ENCODE measurements at regions not wholly inside any gene's neighbourhood (a gene's known extent, or its start where the extent isn't known, plus 50 kb on each side); places are given as distances from the start of the nearest gene placed in this dataset.
A peak's percentile ranks its signal among the peaks of the same experiment; 100 is the strongest.

DNA sequence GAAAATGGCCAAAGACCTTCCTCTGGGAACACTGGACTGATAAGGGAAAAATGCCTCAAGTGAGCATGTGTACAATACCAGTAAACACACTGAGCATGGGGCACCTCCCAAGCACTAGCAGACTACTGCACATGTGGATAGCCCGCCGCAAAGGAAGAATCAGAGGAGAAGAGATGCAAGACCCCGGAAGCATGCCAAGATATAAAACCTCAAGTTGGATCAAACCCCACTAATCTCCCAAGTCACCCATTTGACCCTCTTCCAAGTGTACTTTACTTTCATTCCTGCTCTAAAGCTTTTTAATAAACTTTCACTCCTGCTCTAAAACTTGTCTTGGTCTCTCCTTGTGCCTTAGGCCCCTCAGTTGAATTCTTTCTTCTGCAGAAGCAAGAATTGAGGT lies 121.1 kb upstream of the PLAAT1 start:
- Mint-ChIP-seq H3K36me3 (ENCODE audit: insufficient read depth, unreplicated experiment) (no peaks in the 10 kb centered on the region), H3K4me3 (ENCODE audit: unreplicated experiment) (no peak overlapping the region), H3K27ac (ENCODE audit: low read depth, unreplicated experiment) (no peak overlapping the region), H3K27me3 (ENCODE audit: insufficient read depth, unreplicated experiment) (peaks cover 88% of the 10 kb centered on the region), H3K4me1 (ENCODE audit: insufficient read depth, unreplicated experiment) (no peaks in the 10 kb centered on the region), H3K9me3 (ENCODE audit: unreplicated experiment) (no peaks in the 10 kb centered on the region)
- intact Hi-C loops (cut with micrococcal nuclease): loop anchor here (5.0 kb wide), 1 partner anchor 43 kb away; no protein-coding TSS in a partner anchor
- POLR2A ChIA-PET: no interaction called here
- DNase-seq (ENCODE audit: unreplicated experiment): no peak
- CTCF ChIA-PET: no interaction called here
- no TSS peak for BruUV-seq (replicated peaks)
- TF ChIP-seq, protein P1, sequence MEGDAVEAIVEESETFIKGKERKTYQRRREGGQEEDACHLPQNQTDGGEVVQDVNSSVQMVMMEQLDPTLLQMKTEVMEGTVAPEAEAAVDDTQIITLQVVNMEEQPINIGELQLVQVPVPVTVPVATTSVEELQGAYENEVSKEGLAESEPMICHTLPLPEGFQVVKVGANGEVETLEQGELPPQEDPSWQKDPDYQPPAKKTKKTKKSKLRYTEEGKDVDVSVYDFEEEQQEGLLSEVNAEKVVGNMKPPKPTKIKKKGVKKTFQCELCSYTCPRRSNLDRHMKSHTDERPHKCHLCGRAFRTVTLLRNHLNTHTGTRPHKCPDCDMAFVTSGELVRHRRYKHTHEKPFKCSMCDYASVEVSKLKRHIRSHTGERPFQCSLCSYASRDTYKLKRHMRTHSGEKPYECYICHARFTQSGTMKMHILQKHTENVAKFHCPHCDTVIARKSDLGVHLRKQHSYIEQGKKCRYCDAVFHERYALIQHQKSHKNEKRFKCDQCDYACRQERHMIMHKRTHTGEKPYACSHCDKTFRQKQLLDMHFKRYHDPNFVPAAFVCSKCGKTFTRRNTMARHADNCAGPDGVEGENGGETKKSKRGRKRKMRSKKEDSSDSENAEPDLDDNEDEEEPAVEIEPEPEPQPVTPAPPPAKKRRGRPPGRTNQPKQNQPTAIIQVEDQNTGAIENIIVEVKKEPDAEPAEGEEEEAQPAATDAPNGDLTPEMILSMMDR (IDR thresholded peaks at IDR 0.05; ENCODE audit: unreplicated experiment): no peak

DNA sequence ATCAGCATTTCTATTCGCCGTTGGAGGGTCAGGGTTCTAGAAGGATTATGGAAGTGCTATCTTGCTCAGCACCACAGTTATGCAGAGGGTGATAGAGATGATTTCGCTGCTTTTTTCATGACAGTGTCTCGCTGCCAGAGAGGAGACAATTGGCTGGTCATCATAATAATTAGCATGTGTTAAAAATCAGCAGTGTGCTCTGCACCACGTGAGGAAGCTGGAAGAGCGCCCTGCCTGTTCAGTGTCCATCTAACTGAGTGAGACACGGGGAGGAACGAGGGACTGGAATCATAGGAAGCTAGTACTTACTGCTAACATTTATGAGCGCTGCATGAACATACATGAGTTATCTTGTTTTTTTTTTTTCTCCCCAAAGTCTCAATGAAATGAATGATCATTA lies 116.2 kb upstream of the PLAAT1 start:
- intact Hi-C loops (cut with micrococcal nuclease): loop anchor here (5.0 kb wide), 2 partner anchors 48 to 308 kb away; no protein-coding TSS in a partner anchor
- no peak for DNase-seq (ENCODE audit: unreplicated experiment)
- BruUV-seq (replicated peaks): no TSS peak
- Mint-ChIP-seq H3K9me3 (ENCODE audit: unreplicated experiment) (no peaks in the 10 kb centered on the region), H3K36me3 (ENCODE audit: insufficient read depth, unreplicated experiment) (no peaks in the 10 kb centered on the region), H3K27me3 (ENCODE audit: insufficient read depth, unreplicated experiment) (peaks cover 91% of the 10 kb centered on the region), H3K4me1 (ENCODE audit: insufficient read depth, unreplicated experiment) (no peaks in the 10 kb centered on the region), H3K27ac (ENCODE audit: low read depth, unreplicated experiment) (no peak overlapping the region), H3K4me3 (ENCODE audit: unreplicated experiment) (no peak overlapping the region)
- POLR2A ChIA-PET: no interaction called here
- CTCF ChIA-PET: interaction anchor here (0.7 kb wide), 1 partner anchor 386 kb away, joined by 3 read pairs; no protein-coding TSS in a partner anchor
- TF ChIP-seq, protein P1 (IDR thresholded peaks at IDR 0.05; ENCODE audit: unreplicated experiment): no peak

DNA sequence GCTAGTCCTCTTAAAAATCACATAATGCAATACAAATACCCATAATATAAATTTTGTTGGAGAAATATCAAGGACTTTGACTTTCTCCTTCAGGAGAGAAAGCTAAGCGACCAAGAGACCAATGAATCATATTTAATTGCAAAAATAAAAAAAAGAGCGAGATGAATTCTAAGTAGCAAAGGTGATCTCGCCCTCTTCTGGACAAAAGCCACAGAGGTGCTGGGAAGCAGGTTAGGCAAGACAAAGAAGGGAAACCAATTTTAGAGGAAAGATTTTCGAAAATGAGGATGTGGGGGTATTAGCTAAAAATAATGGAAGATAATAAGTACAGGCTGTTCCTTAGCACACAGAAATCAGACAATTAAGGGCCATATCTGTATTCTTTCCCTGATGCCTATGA lies 111.4 kb upstream of the PLAAT1 start:
- TF ChIP-seq, protein P1 (IDR thresholded peaks at IDR 0.05; ENCODE audit: unreplicated experiment): no peak
- Mint-ChIP-seq H3K27me3 (ENCODE audit: insufficient read depth, unreplicated experiment) (peaks cover 56% of the 10 kb centered on the region), H3K36me3 (ENCODE audit: insufficient read depth, unreplicated experiment) (no peaks in the 10 kb centered on the region), H3K4me3 (ENCODE audit: unreplicated experiment) (no peak overlapping the region), H3K27ac (ENCODE audit: low read depth, unreplicated experiment) (no peak overlapping the region), H3K9me3 (ENCODE audit: unreplicated experiment) (no peaks in the 10 kb centered on the region), H3K4me1 (ENCODE audit: insufficient read depth, unreplicated experiment) (peaks cover 7% of the 10 kb centered on the region)
- no TSS peak for BruUV-seq (replicated peaks)
- DNase-seq (ENCODE audit: unreplicated experiment): peak; percentile 34
- ChIA-PET POLR2A (interaction anchor here (2.0 kb wide), 1 partner anchor 311 kb away, joined by 6 read pairs; no protein-coding TSS in a partner anchor), CTCF (interaction anchor here (0.6 to 5.1 kb wide), 8 partner anchors 23 to 322 kb away, joined by 3 to 26 read pairs (median 3); no protein-coding TSS in a partner anchor)
- intact Hi-C loops (cut with micrococcal nuclease): loop anchor here (5.0 kb wide), 1 partner anchor 312 kb away; no protein-coding TSS in a partner anchor

DNA sequence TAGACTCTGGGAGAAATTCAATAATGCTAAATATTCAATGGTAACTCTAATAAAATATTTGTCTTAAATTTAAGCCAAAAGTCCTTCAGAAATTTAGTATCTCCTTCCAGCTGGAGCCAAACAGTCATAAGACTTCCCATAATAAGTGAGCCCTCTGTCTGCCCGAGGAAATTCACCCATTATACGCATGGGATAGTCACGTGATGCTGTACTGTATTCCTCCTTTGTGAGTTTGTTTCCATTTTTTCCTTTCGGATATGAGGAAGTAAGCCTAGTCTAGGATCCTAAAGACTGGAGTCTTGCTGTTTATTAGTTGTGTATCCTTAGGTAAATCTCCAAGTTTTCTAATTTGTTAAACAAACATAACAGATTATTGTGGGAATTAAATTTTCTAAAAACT lies 110.4 kb upstream of the PLAAT1 start:
- no peaks in the 10 kb centered on the region for H3K9me3 Mint-ChIP-seq (ENCODE audit: unreplicated experiment)
- TF ChIP-seq, protein P1 (IDR thresholded peaks at IDR 0.05; ENCODE audit: unreplicated experiment): no peak
- intact Hi-C loops (cut with micrococcal nuclease): no loop called here
- no peak overlapping the region for H3K4me3 Mint-ChIP-seq (ENCODE audit: unreplicated experiment)
- no peak for DNase-seq (ENCODE audit: unreplicated experiment)
- no peaks in the 10 kb centered on the region for H3K36me3 Mint-ChIP-seq (ENCODE audit: insufficient read depth, unreplicated experiment)
- CTCF ChIA-PET: interaction anchor here (0.8 to 5.1 kb wide), 2 partner anchors 89 to 317 kb away, joined by 4 to 26 read pairs; no protein-coding TSS in a partner anchor
- H3K27ac Mint-ChIP-seq (ENCODE audit: low read depth, unreplicated experiment): no peak overlapping the region
- H3K4me1 Mint-ChIP-seq (ENCODE audit: insufficient read depth, unreplicated experiment): peaks cover 15% of the 10 kb centered on the region
- peaks cover 46% of the 10 kb centered on the region for H3K27me3 Mint-ChIP-seq (ENCODE audit: insufficient read depth, unreplicated experiment)
- BruUV-seq (replicated peaks): no TSS peak
- POLR2A ChIA-PET: interaction anchor here (2.0 kb wide), 1 partner anchor 312 kb away, joined by 6 read pairs; no protein-coding TSS in a partner anchor
